GM12878 (cell line): ENCODE measurements at regions not wholly inside any gene's neighbourhood (a gene's known extent, or its start where the extent isn't known, plus 50 kb on each side); places are given as distances from the start of the nearest gene placed in this dataset.

Experiments used
- ATAC-seq: fragments of 200-7000 bp; cut with Tn5 transposase; 3 replicates; pipeline ENCODE4 v1.9.1; 2020; ENCODE audit warnings: mild to moderate bottlenecking, moderate library complexity
- BruUV-seq: library from RNA; stranded (reverse); fragments of 400-500 nt; replicated peaks from 2 replicates; lab custom pipeline; 2021; lab: Mats Ljungman, UMichigan
- CTCF ChIA-PET: fragments of 300-600 bp; sonication (Branson Sonifier 250); formaldehyde crosslinking; extraction: SDS; loops from one replicate; lab custom pipeline; 2021; ENCODE audit warnings: inconsistent platforms; lab: Yijun Ruan, JAX
- POLR2A ChIA-PET: fragments of 350-600 bp; formaldehyde crosslinking; extraction: SDS; loops from one replicate; lab custom pipeline; 2021; ENCODE audit warnings: inconsistent platforms; lab: Charles Lee
- RAD21 ChIA-PET: fragments of 300-600 bp; sonication (Branson Sonifier 250); formaldehyde crosslinking; loops from one replicate; lab custom pipeline; 2023; ENCODE audit warnings: antibody characterized with exemption; ENCODE audit not compliant: unreplicated experiment; lab: Charles Lee
- SMC1A ChIA-PET: fragments of 300-600 bp; sonication (Branson Sonifier 250); formaldehyde crosslinking; loops from one replicate; lab custom pipeline; 2023; ENCODE audit not compliant: unreplicated experiment, uncharacterized antibody; lab: Charles Lee
- DNase-seq: peaks from one replicate; pipeline ENCODE4 v3.0.0-alpha.2; 2011; ENCODE audit warnings: low read depth, low spot score
- FAIRE-seq: peaks from 3 replicates; lab custom pipeline; 2011; peaks lifted over from hg19 to GRCh38; lab: Jason Lieb, UNC
- H2AFZ ChIP-seq: 2 replicates; pipeline ENCODE4 v1.6.0; 2011; ENCODE audit warnings: low read depth, low read length, control low read depth; ENCODE audit not compliant: control insufficient read depth
- H3K27ac ChIP-seq: 2 replicates; pipeline ENCODE4 v1.5.1; 2011; ENCODE audit warnings: control low read depth; ENCODE audit not compliant: control insufficient read depth, insufficient read depth
- H3K27me3 ChIP-seq, 2 experiments: replicated peaks in 1 of 2; 2 replicates each; pipeline versions ENCODE4 v1.6.0 to v1.6.1; 2011; ENCODE audit warnings: low read length in 1 of 2; ENCODE audit not compliant: control insufficient read depth in 2 of 2, insufficient read depth in 2 of 2
- H3K36me3 ChIP-seq, 2 experiments: 2 replicates each; pipeline ENCODE4 v1.5.1; 2011; ENCODE audit warnings: low read length in 1 of 2; ENCODE audit not compliant: control insufficient read depth in 2 of 2, insufficient read depth in 2 of 2
- H3K4me1 ChIP-seq: 2 replicates; pipeline ENCODE4 v1.6.1; 2011; ENCODE audit warnings: mild to moderate bottlenecking, low read length, moderate library complexity, mixed read lengths; ENCODE audit not compliant: control insufficient read depth, insufficient read depth
- H3K4me2 ChIP-seq: 2 replicates; pipeline ENCODE4 v1.6.0; 2011; ENCODE audit warnings: control low read depth; ENCODE audit not compliant: control insufficient read depth, insufficient read depth
- H3K4me3 ChIP-seq: fragments of 200-600 bp; sonication (generic); 2 replicates; pipeline ENCODE4 v1.5.1; 2016
- H3K79me2 ChIP-seq: 2 replicates; pipeline ENCODE4 v1.6.0; 2011; ENCODE audit warnings: low read length; ENCODE audit not compliant: control insufficient read depth, insufficient read depth
- H3K9ac ChIP-seq: 2 replicates; pipeline ENCODE4 v1.8.0; 2011; ENCODE audit warnings: low read length, control low read depth, mixed read lengths; ENCODE audit not compliant: control insufficient read depth, insufficient read depth
- H3K9me3 ChIP-seq: replicated peaks from 3 replicates; pipeline ENCODE4 v1.5.1; 2011; ENCODE audit warnings: mild to moderate bottlenecking, low read length; ENCODE audit not compliant: control insufficient read depth, insufficient read depth
- H4K20me1 ChIP-seq: 2 replicates; pipeline ENCODE4 v1.6.0; 2011; ENCODE audit not compliant: control insufficient read depth, insufficient read depth
- GABPA ChIP-seq: IDR thresholded peaks from 2 replicates; pipeline ENCODE4 v1.6.1; 2014; ENCODE audit warnings: antibody characterized with exemption, low read depth, mild to moderate bottlenecking, inconsistent platforms
- IKZF1 ChIP-seq: fragments of 450-650 bp; conservative IDR thresholded peaks from 2 replicates; pipeline ENCODE4 v1.6.1; 2017; ENCODE audit warnings: antibody characterized with exemption, mild to moderate bottlenecking
- KDM1A ChIP-seq: fragments of 200-600 bp; sonication (generic); IDR thresholded peaks from 2 replicates; pipeline ENCODE4 v1.6.1; 2016; ENCODE audit warnings: borderline replicate concordance
- MYC ChIP-seq: IDR thresholded peaks from 2 replicates; pipeline ENCODE4 v1.6.1; 2011; ENCODE audit warnings: mild to moderate bottlenecking, low read length, moderate library complexity, inconsistent platforms; ENCODE audit not compliant: insufficient read depth, insufficient replicate concordance, insufficient read length, severe bottlenecking
- POLR2AphosphoS5 ChIP-seq: IDR thresholded peaks from 2 replicates; pipeline ENCODE4 v1.6.1; 2011; ENCODE audit warnings: mild to moderate bottlenecking, low read length, inconsistent platforms
- RBBP5 ChIP-seq: fragments of 200-600 bp; sonication (generic); conservative IDR thresholded peaks from 2 replicates; pipeline ENCODE4 v1.6.1; 2016
- SMC3 ChIP-seq: IDR thresholded peaks from 2 replicates; pipeline ENCODE4 v1.6.1; 2011; ENCODE audit warnings: low read length, improper control_type of control experiment, borderline replicate concordance
- SUZ12 ChIP-seq: fragments of 200-600 bp; sonication (generic); IDR thresholded peaks from one replicate; pipeline ENCODE4 v1.6.1; 2018; ENCODE audit warnings: antibody characterized with exemption, mild to moderate bottlenecking; ENCODE audit not compliant: unreplicated experiment
- TCF12 ChIP-seq: IDR thresholded peaks from 2 replicates; pipeline ENCODE4 v1.6.1; 2011; ENCODE audit warnings: low read depth, mild to moderate bottlenecking, low read length
- TCF7 ChIP-seq: IDR thresholded peaks from 2 replicates; pipeline ENCODE4 v1.6.1; 2014; ENCODE audit warnings: antibody characterized with exemption, borderline replicate concordance
- ZBED1 ChIP-seq: IDR thresholded peaks from 2 replicates; pipeline ENCODE4 v1.6.1; 2016; ENCODE audit warnings: borderline replicate concordance
- ZNF207 ChIP-seq: fragments of 450-650 bp; IDR thresholded peaks from 2 replicates; pipeline ENCODE4 v1.6.1; 2014; ENCODE audit warnings: antibody characterized with exemption, mild to moderate bottlenecking, borderline replicate concordance
- WGBS: methylation state at CpG from one replicate; pipeline ENCODE4 v1.1.6; 2016; ENCODE audit warnings: low lambda C conversion rate; ENCODE audit not compliant: insufficient replicate concordance, insufficient coverage; ENCODE audit errors: missing lambda C conversion rate; 5-methylcytosine and 5-hydroxymethylcytosine counted together
- in situ Hi-C: fragments of 300-500 bp; cut with MboI; formaldehyde crosslinking; loops from 9 replicates; pipeline ENCODE4 v1.14.3; 2018; ENCODE audit warnings: mixed read lengths
- intact Hi-C: fragments of 100-400 bp; cut with micrococcal nuclease; formaldehyde crosslinking; loops from one replicate; pipeline ENCODE4 v1.14.2; 2022; ENCODE audit not compliant: unreplicated experiment
- TF ChIP-seq, protein P1 (sequence below): fragments of 450-650 bp; formaldehyde crosslinking; IDR thresholded peaks from 2 replicates; pipeline ENCODE4 v1.5.0; 2022; ENCODE audit warnings: mild to moderate bottlenecking, missing genetic modification characterization
- TF ChIP-seq, protein P2 (sequence below): fragments of 450-650 bp; IDR thresholded peaks from 2 replicates; pipeline ENCODE4 v1.6.1; 2017; ENCODE audit warnings: mild to moderate bottlenecking

- ChIA-PET RAD21 (no interaction called here), CTCF (no interaction called here), SMC1A (no interaction called here), POLR2A (no interaction called here)
- TF ChIP-seq RBBP5 (no peak), KDM1A (no peak), IKZF1 (no peak), SMC3 (no peak), TCF12 (no peak)
- Histone ChIP-seq H4K20me1 (no peaks in the 10 kb centered on the region), H3K27ac (no peak overlapping the region), H3K79me2 (no peaks in the 10 kb centered on the region), H3K27me3 (peaks cover 0 to 4% of the 10 kb centered on the region in 2 experiments; a peak in 2 of 4 replicates), H3K4me3 (no peak overlapping the region), H3K4me1 (no peaks in the 10 kb centered on the region), H3K9me3 (no peaks in the 10 kb centered on the region), H3K36me3 (no peaks in the 10 kb centered on the region), H2AFZ (no peak overlapping the region), H3K9ac (no peak overlapping the region), H3K4me2 (no peak overlapping the region)
- BruUV-seq: no TSS peak
- WGBS: 18% methylated on average over 17 of the region's 17 CpGs
- no peak for DNase-seq
- in situ Hi-C loops (no loop called here), intact Hi-C loops (no loop called here)
- FAIRE-seq: no peak
- ATAC-seq: no peak
Observed at GRCh38 chr11:134508219-134508990, 96.4 kb upstream of the B3GAT1 start.

DNA sequence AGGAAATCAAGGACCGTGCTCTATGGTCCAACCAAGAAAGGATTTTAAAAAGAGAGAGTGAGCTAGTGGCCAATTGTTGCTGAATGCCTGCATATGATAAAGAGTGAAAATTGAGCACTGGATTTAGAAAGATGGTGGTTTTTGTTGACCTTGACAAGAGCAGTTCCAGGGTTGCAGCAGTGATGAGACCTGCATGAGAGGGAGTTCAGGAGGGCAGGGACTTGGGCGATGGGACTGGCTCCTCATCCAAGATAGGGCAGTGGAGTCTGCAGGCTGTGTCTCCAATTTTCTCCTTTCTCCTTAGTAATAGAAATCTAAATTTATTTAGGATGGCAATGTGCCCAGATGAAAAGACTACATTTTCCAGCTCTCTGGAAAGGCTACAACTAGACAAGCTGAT, 94.0 kb upstream of the B3GAT1 start:
- Histone ChIP-seq H3K79me2 (no peaks in the 10 kb centered on the region), H2AFZ (no peak overlapping the region), H3K9ac (no peak overlapping the region), H3K27ac (no peak overlapping the region), H3K9me3 (no peaks in the 10 kb centered on the region), H3K4me1 (no peaks in the 10 kb centered on the region), H4K20me1 (no peaks in the 10 kb centered on the region), H3K27me3 (peaks cover 0 to 3% of the 10 kb centered on the region in 2 experiments; a peak in 2 of 4 replicates), H3K36me3 (no peaks in the 10 kb centered on the region), H3K4me2 (no peak overlapping the region), H3K4me3 (no peak overlapping the region)
- DNase-seq: no peak
- POLR2A ChIA-PET: no interaction called here
- SMC1A ChIA-PET: no interaction called here
- RAD21 ChIA-PET: no interaction called here
- no TSS peak for BruUV-seq
- in situ Hi-C loops (no loop called here), intact Hi-C loops (no loop called here)
- FAIRE-seq: no peak
- ATAC-seq: no peak
- 13% methylated on average over 2 of the region's 2 CpGs for WGBS
- CTCF ChIA-PET: no interaction called here
- no peak for TF ChIP-seq SUZ12
- no peak for TF ChIP-seq ZNF207
- TF ChIP-seq, protein P1, sequence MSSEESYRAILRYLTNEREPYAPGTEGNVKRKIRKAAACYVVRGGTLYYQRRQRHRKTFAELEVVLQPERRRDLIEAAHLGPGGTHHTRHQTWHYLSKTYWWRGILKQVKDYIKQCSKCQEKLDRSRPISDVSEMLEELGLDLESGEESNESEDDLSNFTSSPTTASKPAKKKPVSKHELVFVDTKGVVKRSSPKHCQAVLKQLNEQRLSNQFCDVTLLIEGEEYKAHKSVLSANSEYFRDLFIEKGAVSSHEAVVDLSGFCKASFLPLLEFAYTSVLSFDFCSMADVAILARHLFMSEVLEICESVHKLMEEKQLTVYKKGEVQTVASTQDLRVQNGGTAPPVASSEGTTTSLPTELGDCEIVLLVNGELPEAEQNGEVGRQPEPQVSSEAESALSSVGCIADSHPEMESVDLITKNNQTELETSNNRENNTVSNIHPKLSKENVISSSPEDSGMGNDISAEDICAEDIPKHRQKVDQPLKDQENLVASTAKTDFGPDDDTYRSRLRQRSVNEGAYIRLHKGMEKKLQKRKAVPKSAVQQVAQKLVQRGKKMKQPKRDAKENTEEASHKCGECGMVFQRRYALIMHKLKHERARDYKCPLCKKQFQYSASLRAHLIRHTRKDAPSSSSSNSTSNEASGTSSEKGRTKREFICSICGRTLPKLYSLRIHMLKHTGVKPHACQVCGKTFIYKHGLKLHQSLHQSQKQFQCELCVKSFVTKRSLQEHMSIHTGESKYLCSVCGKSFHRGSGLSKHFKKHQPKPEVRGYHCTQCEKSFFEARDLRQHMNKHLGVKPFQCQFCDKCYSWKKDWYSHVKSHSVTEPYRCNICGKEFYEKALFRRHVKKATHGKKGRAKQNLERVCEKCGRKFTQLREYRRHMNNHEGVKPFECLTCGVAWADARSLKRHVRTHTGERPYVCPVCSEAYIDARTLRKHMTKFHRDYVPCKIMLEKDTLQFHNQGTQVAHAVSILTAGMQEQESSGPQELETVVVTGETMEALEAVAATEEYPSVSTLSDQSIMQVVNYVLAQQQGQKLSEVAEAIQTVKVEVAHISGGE: no peak
- TF ChIP-seq POLR2AphosphoS5: no peak
- no peak for TF ChIP-seq TCF7
- TF ChIP-seq ZBED1: no peak
- TF ChIP-seq, protein P2, sequence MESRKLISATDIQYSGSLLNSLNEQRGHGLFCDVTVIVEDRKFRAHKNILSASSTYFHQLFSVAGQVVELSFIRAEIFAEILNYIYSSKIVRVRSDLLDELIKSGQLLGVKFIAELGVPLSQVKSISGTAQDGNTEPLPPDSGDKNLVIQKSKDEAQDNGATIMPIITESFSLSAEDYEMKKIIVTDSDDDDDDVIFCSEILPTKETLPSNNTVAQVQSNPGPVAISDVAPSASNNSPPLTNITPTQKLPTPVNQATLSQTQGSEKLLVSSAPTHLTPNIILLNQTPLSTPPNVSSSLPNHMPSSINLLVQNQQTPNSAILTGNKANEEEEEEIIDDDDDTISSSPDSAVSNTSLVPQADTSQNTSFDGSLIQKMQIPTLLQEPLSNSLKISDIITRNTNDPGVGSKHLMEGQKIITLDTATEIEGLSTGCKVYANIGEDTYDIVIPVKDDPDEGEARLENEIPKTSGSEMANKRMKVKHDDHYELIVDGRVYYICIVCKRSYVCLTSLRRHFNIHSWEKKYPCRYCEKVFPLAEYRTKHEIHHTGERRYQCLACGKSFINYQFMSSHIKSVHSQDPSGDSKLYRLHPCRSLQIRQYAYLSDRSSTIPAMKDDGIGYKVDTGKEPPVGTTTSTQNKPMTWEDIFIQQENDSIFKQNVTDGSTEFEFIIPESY: no peak
- no peak for TF ChIP-seq MYC
- TF ChIP-seq GABPA: no peak
